GM19452 (cell line): ENCODE measurements at regions not wholly inside any gene's neighbourhood (a gene's known extent, or its start where the extent isn't known, plus 50 kb on each side); places are given as distances from the start of the nearest gene placed in this dataset.
"Not testable (repeated sequence)": the region's sequence is repeated elsewhere in the genome, so short reads cannot be mapped to it uniquely, and the experiment has no call there.

Source experiments
- ATAC-seq: cut with Tn5 transposase; IDR thresholded peaks from one replicate; pipeline ENCODE4 v1.9.1; 2021; ENCODE audit not compliant: unreplicated experiment

- ATAC-seq = no peak
Observed at GRCh38 chr7:22066522-22066921, 120.8 kb upstream of the CDCA7L start.

- ATAC-seq = no peak
Observed at GRCh38 chr7:22064816-22065215, 119.1 kb upstream of the CDCA7L start.

- ATAC-seq = no peak
Observed at GRCh38 chr7:22061775-22062174, 116.1 kb upstream of the CDCA7L start.

GRCh38 chr7:22060863-22061262 is 115.2 kb upstream of the CDCA7L start:
- ATAC-seq = no peak

- ATAC-seq = no peak
Observed at GRCh38 chr7:22060197-22060596, 114.5 kb upstream of the CDCA7L start.

GRCh38 chr7:22055226-22055625 is 109.5 kb upstream of the CDCA7L start:
- ATAC-seq = no peak

- no peak for ATAC-seq
Observed at GRCh38 chr7:22052674-22053365, 107.1 kb upstream of the CDCA7L start.

GRCh38 chr7:22051886-22052673 is 106.4 kb upstream of the CDCA7L start:
- no peak for ATAC-seq

GRCh38 chr7:22049766-22050500 is 104.2 kb upstream of the CDCA7L start:
- ATAC-seq = no peak

GRCh38 chr7:22043367-22043766 is 97.7 kb upstream of the CDCA7L start:
- ATAC-seq = no peak

- no peak for ATAC-seq
Observed at GRCh38 chr7:22040923-22041595, 95.4 kb upstream of the CDCA7L start.

GRCh38 chr7:22039670-22040069 is 94.0 kb upstream of the CDCA7L start:
- no peak for ATAC-seq

- not testable (repeated sequence) for ATAC-seq
Observed at GRCh38 chr7:22032356-22032755, 86.7 kb upstream of the CDCA7L start.

GRCh38 chr7:22028656-22029055 is 83.0 kb upstream of the CDCA7L start:
- ATAC-seq = not testable (repeated sequence)

- no peak for ATAC-seq
Observed at GRCh38 chr7:22027475-22027874, 81.8 kb upstream of the CDCA7L start.

- ATAC-seq = no peak
Observed at GRCh38 chr7:22025983-22026382, 80.3 kb upstream of the CDCA7L start.

GRCh38 chr7:22025075-22025474 is 79.4 kb upstream of the CDCA7L start:
- ATAC-seq = no peak

- ATAC-seq = no peak
Observed at GRCh38 chr7:22019931-22020330, 74.2 kb upstream of the CDCA7L start.

GRCh38 chr7:22016507-22016906 is 70.8 kb upstream of the CDCA7L start:
- ATAC-seq = no peak

GRCh38 chr7:22013711-22014110 is 68.0 kb upstream of the CDCA7L start:
- ATAC-seq = no peak

GRCh38 chr7:22008683-22009082 is 63.0 kb upstream of the CDCA7L start:
- no peak for ATAC-seq
